CD4-positive, alpha-beta memory T cell (primary cell): ENCODE measurements at regions not wholly inside any gene's neighbourhood (a gene's known extent, or its start where the extent isn't known, plus 50 kb on each side); places are given as distances from the start of the nearest gene placed in this dataset.

Experiments used
- CTCF ChIA-PET: fragments of 350-600 bp; sonication (Branson Sonifier 250); formaldehyde crosslinking; loops from one replicate; lab custom pipeline; 2021; ENCODE audit warnings: inconsistent platforms; ENCODE audit not compliant: partially characterized antibody; lab: Charles Lee
- POLR2A ChIA-PET: fragments of 350-600 bp; sonication (Branson Sonifier 250); formaldehyde crosslinking; loops from one replicate; lab custom pipeline; 2021; ENCODE audit not compliant: partially characterized antibody; lab: Charles Lee
- DNase-seq, 5 donors: peaks; one replicate each; pipeline versions ENCODE4 v3.0.0 to v3.0.0-alpha.2; 2020 to 2022; ENCODE audit warnings: mixed read lengths in 1 of 5
- H3K27ac ChIP-seq: one replicate; pipeline ENCODE4 v1.7.0; 2013; ENCODE audit warnings: low read depth, low read length
- H3K27me3 ChIP-seq: 2 replicates; pipeline ENCODE4 v1.7.0; 2013; ENCODE audit warnings: mild to moderate bottlenecking, low read length, moderate library complexity; ENCODE audit not compliant: insufficient read depth
- H3K36me3 ChIP-seq: 2 replicates; pipeline ENCODE4 v1.7.0; 2013; ENCODE audit warnings: mild to moderate bottlenecking, low read length, moderate library complexity; ENCODE audit not compliant: insufficient read depth
- H3K4me1 ChIP-seq: 2 replicates; pipeline ENCODE4 v1.7.0; 2013; ENCODE audit warnings: mild to moderate bottlenecking, low read length, moderate library complexity; ENCODE audit not compliant: insufficient read depth
- H3K4me3 ChIP-seq, 2 donors: one replicate each; pipeline ENCODE4 v1.7.0; 2013; ENCODE audit warnings: low read length in 2 of 2, mild to moderate bottlenecking in 1 of 2
- H3K9me3 ChIP-seq, 2 donors: one replicate each; pipeline ENCODE4 v1.7.0; 2013; ENCODE audit warnings: low read length in 2 of 2, control low read depth in 1 of 2; ENCODE audit not compliant: control insufficient read depth in 1 of 2
- H3K27ac Mint-ChIP-seq, 7 donors: one replicate each; pipeline ENCODE4 v1.8.0; 2020 to 2021; ENCODE audit warnings: mixed read lengths in 7 of 7, mild to moderate bottlenecking in 6 of 7, inconsistent platforms in 3 of 7, moderate library complexity in 3 of 7
- H3K27me3 Mint-ChIP-seq, 2 donors: one replicate each; pipeline ENCODE4 v1.8.0; 2020 to 2021; ENCODE audit warnings: mixed read lengths in 2 of 2
- H3K36me3 Mint-ChIP-seq, 2 donors: one replicate each; pipeline ENCODE4 v1.8.0; 2020 to 2021; ENCODE audit warnings: mixed read lengths in 2 of 2, inconsistent platforms in 1 of 2, mild to moderate bottlenecking in 1 of 2
- H3K4me1 Mint-ChIP-seq, 4 donors: one replicate each; pipeline ENCODE4 v1.8.0; 2020 to 2021; ENCODE audit warnings: mixed read lengths in 4 of 4, mild to moderate bottlenecking in 1 of 4
- H3K4me3 Mint-ChIP-seq, 8 donors: one replicate each; pipeline ENCODE4 v1.8.0; 2020 to 2021; ENCODE audit warnings: mixed read lengths in 8 of 8, mild to moderate bottlenecking in 7 of 8, moderate library complexity in 6 of 8, inconsistent platforms in 3 of 8
- H3K9me3 Mint-ChIP-seq, 8 donors: one replicate each; pipeline ENCODE4 v1.8.0; 2020 to 2021; ENCODE audit warnings: mixed read lengths in 8 of 8, mild to moderate bottlenecking in 5 of 8, inconsistent platforms in 3 of 8, moderate library complexity in 1 of 8
- intact Hi-C: fragments of 100-400 bp; cut with micrococcal nuclease; formaldehyde crosslinking; loops from one replicate; pipeline ENCODE4 v1.15.1; 2023

DNA sequence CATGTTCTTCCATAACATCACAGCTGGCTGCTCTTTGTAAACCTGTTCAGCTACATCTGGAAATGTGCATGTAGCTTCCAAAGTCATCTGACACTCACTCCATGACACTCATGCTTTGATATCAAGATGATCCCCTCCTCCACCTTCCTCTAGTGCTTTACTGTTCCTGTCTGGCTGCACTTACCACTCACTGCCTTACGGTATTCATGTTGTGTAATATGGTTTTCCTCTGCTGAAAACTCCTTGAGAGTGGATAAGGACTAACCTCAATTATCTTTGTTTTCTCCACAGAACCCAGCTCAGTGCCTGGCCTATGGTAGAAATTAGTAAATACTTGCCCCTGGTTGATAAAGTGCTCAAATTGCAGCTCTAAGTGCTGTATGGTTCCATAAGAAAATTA lies 483.9 kb downstream of the HTR7 start:
- CTCF ChIA-PET, result no interaction called here
- intact Hi-C loops, result no loop called here
- Histone ChIP-seq H3K36me3 (no peaks in the 10 kb centered on the region), H3K4me1 (no peaks in the 10 kb centered on the region), H3K4me3 (no peak overlapping the region), H3K9me3 (no peaks in the 10 kb centered on the region), H3K27ac (no peak overlapping the region), H3K27me3 (no peaks in the 10 kb centered on the region)
- no peak overlapping the region for H3K4me3 Mint-ChIP-seq
- peaks cover 0 to 2% of the 10 kb centered on the region in 2 donors for H3K27me3 Mint-ChIP-seq
- no peak overlapping the region for H3K27ac Mint-ChIP-seq
- no peak for DNase-seq
- H3K36me3 Mint-ChIP-seq, result no peaks in the 10 kb centered on the region
- no peaks in the 10 kb centered on the region for H3K4me1 Mint-ChIP-seq
- POLR2A ChIA-PET, result no interaction called here
- H3K9me3 Mint-ChIP-seq, result peaks cover 0 to 10% (median 0%) of the 10 kb centered on the region in 8 donors

DNA sequence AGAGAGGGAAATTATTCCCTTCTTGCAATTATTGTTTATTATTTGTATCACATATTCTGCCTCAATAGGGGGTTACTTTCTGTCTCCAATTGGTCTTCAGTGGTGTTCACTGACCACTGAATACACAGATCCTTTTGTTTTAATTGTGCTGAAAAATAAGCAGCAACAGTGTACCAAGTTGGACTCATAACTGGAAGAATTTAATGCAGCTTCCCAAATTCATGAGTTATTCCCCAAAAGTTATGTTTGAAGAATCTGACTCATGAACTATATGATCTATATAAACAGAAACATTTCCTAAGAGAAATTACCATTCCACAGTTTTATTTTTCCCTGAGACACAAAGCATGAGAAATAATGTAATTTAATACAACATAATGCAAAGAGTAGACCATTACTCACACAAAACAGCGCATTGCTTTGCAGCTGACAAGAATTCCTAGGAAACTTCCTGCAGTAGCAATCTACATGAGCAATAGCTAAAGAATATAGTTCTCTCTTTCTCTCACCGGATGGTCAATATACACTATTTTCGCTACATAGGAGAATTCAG lies 479.2 kb downstream of the HTR7 start:
- ChIA-PET CTCF (no interaction called here), POLR2A (no interaction called here)
- intact Hi-C loops, result no loop called here
- H3K4me3 ChIP-seq, result no peak overlapping the region
- no peaks in the 10 kb centered on the region for H3K4me1 ChIP-seq
- H3K4me1 Mint-ChIP-seq, result no peaks in the 10 kb centered on the region
- DNase-seq, result no peak
- H3K4me3 Mint-ChIP-seq, result no peak overlapping the region
- no peaks in the 10 kb centered on the region for H3K36me3 ChIP-seq
- H3K9me3 ChIP-seq, result no peaks in the 10 kb centered on the region
- H3K27me3 Mint-ChIP-seq, result no peaks in the 10 kb centered on the region
- H3K27ac ChIP-seq, result no peak overlapping the region
- peaks cover 0 to 1% (median 0%) of the 10 kb centered on the region in 8 donors for H3K9me3 Mint-ChIP-seq
- H3K27ac Mint-ChIP-seq, result no peak overlapping the region
- no peaks in the 10 kb centered on the region for H3K36me3 Mint-ChIP-seq
- H3K27me3 ChIP-seq, result no peaks in the 10 kb centered on the region

DNA sequence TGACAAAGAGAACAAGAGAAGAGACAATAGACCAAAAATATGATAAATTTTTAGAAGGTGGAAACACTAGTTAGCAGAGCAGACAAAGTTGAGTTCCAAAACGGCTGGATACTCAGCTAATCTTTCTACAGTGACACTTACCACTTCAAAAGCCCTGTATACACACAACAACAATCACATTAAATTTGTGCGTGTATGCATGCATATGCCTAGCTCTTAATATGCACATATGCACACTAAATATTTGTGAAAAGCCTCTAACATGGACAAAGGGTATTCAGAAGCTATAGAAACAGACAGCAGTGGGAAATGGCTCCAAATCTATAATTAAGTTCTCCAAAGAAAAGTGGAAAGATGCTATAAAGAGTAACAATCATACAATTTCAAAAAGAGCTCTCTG lies 476.4 kb downstream of the HTR7 start:
- H3K27me3 ChIP-seq, result no peaks in the 10 kb centered on the region
- H3K36me3 Mint-ChIP-seq, result no peaks in the 10 kb centered on the region
- no peaks in the 10 kb centered on the region for H3K4me1 ChIP-seq
- no peak overlapping the region for H3K27ac Mint-ChIP-seq
- no peak overlapping the region for H3K4me3 ChIP-seq
- H3K9me3 Mint-ChIP-seq, result peaks cover 0 to under 1% (median 0%) of the 10 kb centered on the region in 8 donors
- no peaks in the 10 kb centered on the region for H3K27me3 Mint-ChIP-seq
- H3K9me3 ChIP-seq, result no peaks in the 10 kb centered on the region
- intact Hi-C loops, result no loop called here
- H3K4me3 Mint-ChIP-seq, result no peak overlapping the region
- no peaks in the 10 kb centered on the region for H3K4me1 Mint-ChIP-seq
- no peaks in the 10 kb centered on the region for H3K36me3 ChIP-seq
- ChIA-PET POLR2A (no interaction called here), CTCF (no interaction called here)
- DNase-seq, result no peak
- no peak overlapping the region for H3K27ac ChIP-seq

DNA sequence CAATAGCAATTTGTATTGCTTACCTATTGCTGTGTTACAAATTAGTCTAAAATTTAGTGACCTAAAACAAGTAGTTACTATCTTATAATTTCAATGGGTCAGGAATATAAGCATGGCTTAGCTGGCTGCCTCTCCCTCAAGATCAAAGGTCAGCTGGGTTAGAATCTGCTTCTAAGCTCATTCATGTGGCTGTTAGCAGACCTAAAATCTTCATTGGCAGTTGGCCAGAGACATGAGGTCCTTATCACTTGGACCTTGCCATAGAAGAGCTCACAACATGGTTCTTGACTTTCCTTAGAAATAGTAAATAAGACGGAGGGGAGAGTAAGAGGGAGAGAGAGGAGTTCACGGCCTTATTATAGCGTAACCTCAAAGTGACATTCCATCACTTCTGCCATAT lies 468.0 kb downstream of the HTR7 start:
- no peak for DNase-seq
- H3K36me3 Mint-ChIP-seq, result no peaks in the 10 kb centered on the region
- no peaks in the 10 kb centered on the region for H3K9me3 ChIP-seq
- no peaks in the 10 kb centered on the region for H3K27me3 ChIP-seq
- no peak overlapping the region for H3K4me3 ChIP-seq
- ChIA-PET CTCF (no interaction called here), POLR2A (no interaction called here)
- H3K36me3 ChIP-seq, result no peaks in the 10 kb centered on the region
- intact Hi-C loops, result no loop called here
- no peak overlapping the region for H3K27ac ChIP-seq
- no peaks in the 10 kb centered on the region for H3K27me3 Mint-ChIP-seq
- H3K27ac Mint-ChIP-seq, result no peak overlapping the region
- peaks cover 0 to 4% (median 0%) of the 10 kb centered on the region in 8 donors for H3K9me3 Mint-ChIP-seq
- no peak overlapping the region for H3K4me3 Mint-ChIP-seq
- no peaks in the 10 kb centered on the region for H3K4me1 ChIP-seq
- H3K4me1 Mint-ChIP-seq, result no peaks in the 10 kb centered on the region

DNA sequence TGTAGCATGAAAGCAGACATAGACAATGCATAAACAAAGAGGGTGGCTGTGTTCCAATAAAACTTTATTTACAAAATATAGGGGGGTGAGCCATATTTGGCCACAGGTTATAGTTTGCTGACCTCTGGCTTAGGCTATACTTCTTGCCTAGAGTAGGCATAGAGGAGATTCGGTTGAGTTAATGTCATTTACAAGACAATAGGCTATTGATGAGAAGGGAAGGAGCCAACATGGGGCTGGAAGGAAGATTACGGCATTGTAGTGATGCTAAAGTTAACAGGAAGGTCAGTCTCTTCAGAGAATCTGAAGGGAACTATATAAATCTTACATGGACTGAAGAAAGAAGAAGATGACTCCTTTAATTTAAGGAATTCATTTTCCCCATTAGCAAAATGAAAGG lies 463.5 kb downstream of the HTR7 start:
- no peak overlapping the region for H3K4me3 Mint-ChIP-seq
- H3K27me3 ChIP-seq, result no peaks in the 10 kb centered on the region
- H3K4me1 Mint-ChIP-seq, result no peaks in the 10 kb centered on the region
- no peak overlapping the region for H3K4me3 ChIP-seq
- POLR2A ChIA-PET, result no interaction called here
- intact Hi-C loops, result no loop called here
- H3K27ac ChIP-seq, result no peak overlapping the region
- H3K4me1 ChIP-seq, result no peaks in the 10 kb centered on the region
- no peak for DNase-seq
- no peaks in the 10 kb centered on the region for H3K36me3 Mint-ChIP-seq
- CTCF ChIA-PET, result no interaction called here
- H3K9me3 Mint-ChIP-seq, result peaks cover 0 to 3% (median 0%) of the 10 kb centered on the region in 8 donors
- no peaks in the 10 kb centered on the region for H3K36me3 ChIP-seq
- H3K27me3 Mint-ChIP-seq, result no peaks in the 10 kb centered on the region
- H3K27ac Mint-ChIP-seq, result no peak overlapping the region
- no peaks in the 10 kb centered on the region for H3K9me3 ChIP-seq

DNA sequence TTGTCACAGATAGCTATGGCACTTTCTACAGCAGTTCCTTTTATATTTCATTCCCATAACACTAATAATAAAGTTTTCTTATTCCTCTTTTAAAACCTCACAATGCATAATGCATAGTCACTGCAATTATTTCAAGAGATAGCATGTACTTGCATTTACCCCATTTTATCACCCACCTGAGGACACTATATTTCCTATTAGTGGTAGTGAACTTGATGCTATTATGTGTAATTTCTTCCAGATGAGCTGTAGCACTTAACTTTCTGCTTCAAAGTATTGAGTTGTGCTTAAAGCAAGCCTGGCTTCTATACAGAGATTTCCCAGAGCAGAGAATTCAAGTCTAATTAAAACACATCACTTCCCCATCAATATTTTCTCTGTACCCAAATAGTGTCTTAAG lies 461.1 kb downstream of the HTR7 start:
- intact Hi-C loops, result no loop called here
- Mint-ChIP-seq H3K4me1 (no peaks in the 10 kb centered on the region), H3K27me3 (no peaks in the 10 kb centered on the region), H3K36me3 (no peaks in the 10 kb centered on the region), H3K27ac (no peak overlapping the region), H3K9me3 (no peaks in the 10 kb centered on the region), H3K4me3 (no peak overlapping the region)
- Histone ChIP-seq H3K9me3 (no peaks in the 10 kb centered on the region), H3K4me1 (no peaks in the 10 kb centered on the region), H3K27ac (no peak overlapping the region), H3K27me3 (no peaks in the 10 kb centered on the region), H3K4me3 (no peak overlapping the region), H3K36me3 (no peaks in the 10 kb centered on the region)
- ChIA-PET CTCF (no interaction called here), POLR2A (no interaction called here)
- DNase-seq, result no peak

DNA sequence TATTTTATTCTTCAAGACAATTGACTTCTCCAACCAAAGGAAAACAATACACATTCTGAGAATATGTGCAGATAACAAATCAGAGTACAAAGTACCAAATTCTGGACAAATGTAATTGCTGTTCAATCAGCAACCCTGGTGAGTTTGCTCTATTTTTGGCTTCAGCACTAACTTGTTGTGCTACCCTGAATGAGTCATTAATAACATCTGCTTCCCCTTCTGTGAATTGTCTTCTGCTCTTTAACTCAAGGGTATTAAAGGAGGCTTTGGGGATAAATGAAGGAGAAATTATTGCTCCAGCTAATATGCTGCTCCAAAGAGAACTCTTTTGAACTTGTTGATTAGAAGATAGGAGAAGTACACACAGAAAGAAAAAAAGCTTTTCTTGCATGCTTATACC lies 459.3 kb downstream of the HTR7 start:
- no peaks in the 10 kb centered on the region for H3K4me1 Mint-ChIP-seq
- no peak overlapping the region for H3K27ac Mint-ChIP-seq
- CTCF ChIA-PET, result no interaction called here
- POLR2A ChIA-PET, result no interaction called here
- Histone ChIP-seq H3K4me3 (no peak overlapping the region), H3K27ac (no peak overlapping the region), H3K27me3 (no peaks in the 10 kb centered on the region), H3K4me1 (no peaks in the 10 kb centered on the region), H3K36me3 (no peaks in the 10 kb centered on the region), H3K9me3 (no peaks in the 10 kb centered on the region)
- no peaks in the 10 kb centered on the region for H3K9me3 Mint-ChIP-seq
- H3K4me3 Mint-ChIP-seq, result no peak overlapping the region
- H3K36me3 Mint-ChIP-seq, result no peaks in the 10 kb centered on the region
- no peak for DNase-seq
- no peaks in the 10 kb centered on the region for H3K27me3 Mint-ChIP-seq
- intact Hi-C loops, result no loop called here

DNA sequence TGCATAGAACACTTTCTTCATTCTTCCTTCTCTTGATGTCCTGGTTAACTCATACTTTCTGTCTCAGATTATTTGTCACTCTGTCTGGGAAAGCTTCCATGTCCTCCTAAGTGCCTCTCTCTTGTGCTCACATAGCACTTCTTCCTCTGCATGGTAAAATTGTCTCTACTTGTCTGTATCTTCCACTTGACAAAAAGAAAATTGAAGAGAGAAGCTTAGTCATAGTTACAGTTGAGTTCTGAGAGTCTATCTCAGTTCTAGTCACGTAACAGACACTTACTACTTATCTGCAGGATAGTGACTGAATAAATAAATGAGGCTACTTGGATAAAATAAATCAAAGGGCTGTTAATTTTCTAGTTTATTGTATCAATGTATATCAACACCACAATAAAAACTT lies 458.1 kb downstream of the HTR7 start:
- H3K27me3 ChIP-seq, result no peaks in the 10 kb centered on the region
- H3K4me3 ChIP-seq, result no peak overlapping the region
- ChIA-PET POLR2A (no interaction called here), CTCF (no interaction called here)
- no peaks in the 10 kb centered on the region for H3K36me3 ChIP-seq
- Mint-ChIP-seq H3K4me1 (no peaks in the 10 kb centered on the region), H3K36me3 (no peaks in the 10 kb centered on the region), H3K27ac (no peak overlapping the region), H3K27me3 (no peaks in the 10 kb centered on the region), H3K9me3 (no peaks in the 10 kb centered on the region), H3K4me3 (no peak overlapping the region)
- no peaks in the 10 kb centered on the region for H3K4me1 ChIP-seq
- H3K27ac ChIP-seq, result no peak overlapping the region
- H3K9me3 ChIP-seq, result no peaks in the 10 kb centered on the region
- intact Hi-C loops, result no loop called here
- no peak for DNase-seq
